CD8-positive, alpha-beta memory T cell (primary cell): ENCODE measurements at regions not wholly inside any gene's neighbourhood (a gene's known extent, or its start where the extent isn't known, plus 50 kb on each side); places are given as distances from the start of the nearest gene placed in this dataset.

Experiments used
- CTCF ChIA-PET: fragments of 350-600 bp; sonication (Branson Sonifier 250); formaldehyde crosslinking; loops from one replicate; lab custom pipeline; 2021; ENCODE audit warnings: antibody characterized with exemption; lab: Charles Lee
- POLR2A ChIA-PET: fragments of 350-600 bp; sonication (Branson Sonifier 250); formaldehyde crosslinking; loops from one replicate; lab custom pipeline; 2021; ENCODE audit warnings: antibody characterized with exemption; lab: Charles Lee
- DNase-seq, 5 donors: peaks; one replicate each; pipeline versions ENCODE4 v3.0.0 to v3.0.0-alpha.2; 2020 to 2022; ENCODE audit warnings: mixed read lengths in 1 of 5
- H3K27ac ChIP-seq: one replicate; pipeline ENCODE4 v1.7.0; 2013; ENCODE audit warnings: low read depth, mild to moderate bottlenecking, low read length, moderate library complexity
- H3K27me3 ChIP-seq: 2 replicates; pipeline ENCODE4 v1.7.0; 2013; ENCODE audit warnings: low read length, mild to moderate bottlenecking; ENCODE audit not compliant: insufficient read depth, poor library complexity, severe bottlenecking
- H3K36me3 ChIP-seq: 2 replicates; pipeline ENCODE4 v1.7.0; 2013; ENCODE audit warnings: mild to moderate bottlenecking, low read length, moderate library complexity; ENCODE audit not compliant: insufficient read depth
- H3K4me1 ChIP-seq: 2 replicates; pipeline ENCODE4 v1.7.0; 2013; ENCODE audit warnings: mild to moderate bottlenecking, low read length, moderate library complexity; ENCODE audit not compliant: insufficient read depth
- H3K4me3 ChIP-seq: 2 replicates; pipeline ENCODE4 v1.7.0; 2013; ENCODE audit warnings: mild to moderate bottlenecking, low read length
- H3K9me3 ChIP-seq: 2 replicates; pipeline ENCODE4 v1.7.0; 2013; ENCODE audit warnings: mild to moderate bottlenecking, low read length
- H3K27ac Mint-ChIP-seq, 8 donors: one replicate each; pipeline ENCODE4 v1.8.0; 2020 to 2021; ENCODE audit warnings: mixed read lengths in 8 of 8, mild to moderate bottlenecking in 6 of 8, inconsistent platforms in 3 of 8, moderate library complexity in 3 of 8
- H3K27me3 Mint-ChIP-seq, 2 donors: one replicate each; pipeline ENCODE4 v1.8.0; 2020 to 2021; ENCODE audit warnings: mixed read lengths in 2 of 2, mild to moderate bottlenecking in 1 of 2, moderate library complexity in 1 of 2
- H3K36me3 Mint-ChIP-seq, 3 donors: one replicate each; pipeline ENCODE4 v1.8.0; 2020 to 2021; ENCODE audit warnings: mixed read lengths in 3 of 3, inconsistent platforms in 1 of 3, mild to moderate bottlenecking in 1 of 3
- H3K4me1 Mint-ChIP-seq, 3 donors: one replicate each; pipeline ENCODE4 v1.8.0; 2020 to 2021; ENCODE audit warnings: mixed read lengths in 3 of 3, inconsistent platforms in 1 of 3, mild to moderate bottlenecking in 1 of 3
- H3K4me3 Mint-ChIP-seq, 7 donors: one replicate each; pipeline ENCODE4 v1.8.0; 2020 to 2021; ENCODE audit warnings: mixed read lengths in 7 of 7, mild to moderate bottlenecking in 6 of 7, moderate library complexity in 4 of 7, inconsistent platforms in 2 of 7
- H3K9me3 Mint-ChIP-seq, 5 donors: one replicate each; pipeline ENCODE4 v1.8.0; 2020 to 2022; ENCODE audit warnings: mixed read lengths in 5 of 5, mild to moderate bottlenecking in 3 of 5, moderate library complexity in 2 of 5, inconsistent platforms in 1 of 5

- ChIA-PET POLR2A (no interaction called here), CTCF (no interaction called here)
- Histone ChIP-seq H3K4me1 (no peaks in the 10 kb centered on the region), H3K27me3 (no peaks in the 10 kb centered on the region), H3K9me3 (no peaks in the 10 kb centered on the region), H3K36me3 (no peaks in the 10 kb centered on the region), H3K4me3 (no peak overlapping the region), H3K27ac (no peak overlapping the region)
- DNase-seq, result no peak
- H3K9me3 Mint-ChIP-seq, result no peaks in the 10 kb centered on the region
- H3K27me3 Mint-ChIP-seq, result peaks cover 6 to 15% of the 10 kb centered on the region in 2 donors
- no peak overlapping the region for H3K4me3 Mint-ChIP-seq
- H3K27ac Mint-ChIP-seq, result no peak overlapping the region
- H3K36me3 Mint-ChIP-seq, result no peaks in the 10 kb centered on the region
- no peaks in the 10 kb centered on the region for H3K4me1 Mint-ChIP-seq
Observed at GRCh38 chr5:103456476-103456875, 106.1 kb downstream of the NUDT12 start.

- H3K4me3 Mint-ChIP-seq, result no peak overlapping the region
- H3K9me3 Mint-ChIP-seq, result no peaks in the 10 kb centered on the region
- no peaks in the 10 kb centered on the region for H3K27me3 ChIP-seq
- POLR2A ChIA-PET, result no interaction called here
- no peak overlapping the region for H3K27ac Mint-ChIP-seq
- H3K27me3 Mint-ChIP-seq, result peaks cover 6 to 15% of the 10 kb centered on the region in 2 donors
- H3K9me3 ChIP-seq, result no peaks in the 10 kb centered on the region
- CTCF ChIA-PET, result no interaction called here
- H3K4me1 Mint-ChIP-seq, result no peaks in the 10 kb centered on the region
- no peak overlapping the region for H3K4me3 ChIP-seq
- no peak for DNase-seq
- H3K36me3 ChIP-seq, result no peaks in the 10 kb centered on the region
- H3K27ac ChIP-seq, result no peak overlapping the region
- no peaks in the 10 kb centered on the region for H3K36me3 Mint-ChIP-seq
- H3K4me1 ChIP-seq, result no peaks in the 10 kb centered on the region
Observed at GRCh38 chr5:103455796-103456195, 106.8 kb downstream of the NUDT12 start.

DNA sequence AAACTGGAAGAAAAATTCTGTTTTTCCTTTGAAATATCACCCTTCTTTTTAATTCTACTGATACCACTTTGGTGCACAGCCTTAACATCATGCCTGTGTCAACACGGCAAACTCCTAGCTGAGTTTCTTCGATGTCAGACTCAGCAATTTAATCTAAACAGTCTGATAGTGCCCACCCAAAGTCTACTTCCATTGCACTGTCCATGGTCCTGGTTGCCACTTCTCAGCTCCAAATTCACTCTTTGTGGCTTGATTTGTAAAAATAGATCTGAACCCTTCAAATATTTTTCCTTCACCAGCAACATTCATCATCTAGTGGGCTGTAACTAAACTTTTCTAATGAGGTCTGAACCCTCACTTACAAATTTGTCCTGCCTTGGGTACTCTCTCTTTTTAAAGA is 107.8 kb downstream of the NUDT12 start:
- H3K9me3 Mint-ChIP-seq, result no peaks in the 10 kb centered on the region
- Histone ChIP-seq H3K4me3 (no peak overlapping the region), H3K9me3 (no peaks in the 10 kb centered on the region), H3K27ac (no peak overlapping the region), H3K4me1 (no peaks in the 10 kb centered on the region), H3K27me3 (no peaks in the 10 kb centered on the region), H3K36me3 (no peaks in the 10 kb centered on the region)
- ChIA-PET POLR2A (no interaction called here), CTCF (no interaction called here)
- H3K4me1 Mint-ChIP-seq, result no peaks in the 10 kb centered on the region
- peaks cover 6 to 11% of the 10 kb centered on the region in 2 donors for H3K27me3 Mint-ChIP-seq
- H3K36me3 Mint-ChIP-seq, result no peaks in the 10 kb centered on the region
- no peak overlapping the region for H3K27ac Mint-ChIP-seq
- no peak overlapping the region for H3K4me3 Mint-ChIP-seq
- no peak for DNase-seq

- CTCF ChIA-PET, result no interaction called here
Observed at GRCh38 chr5:103452666-103453065, 109.9 kb downstream of the NUDT12 start.

GRCh38 chr5:103452089-103452488 is 110.5 kb downstream of the NUDT12 start:
- Histone ChIP-seq H3K4me1 (no peaks in the 10 kb centered on the region), H3K27ac (no peak overlapping the region), H3K4me3 (no peak overlapping the region), H3K9me3 (no peaks in the 10 kb centered on the region), H3K27me3 (no peaks in the 10 kb centered on the region), H3K36me3 (no peaks in the 10 kb centered on the region)
- no peaks in the 10 kb centered on the region for H3K9me3 Mint-ChIP-seq
- H3K36me3 Mint-ChIP-seq, result no peaks in the 10 kb centered on the region
- ChIA-PET POLR2A (no interaction called here), CTCF (no interaction called here)
- H3K27me3 Mint-ChIP-seq, result peaks cover 4 to 5% of the 10 kb centered on the region in 2 donors
- H3K4me3 Mint-ChIP-seq, result no peak overlapping the region
- H3K27ac Mint-ChIP-seq, result no peak overlapping the region
- no peaks in the 10 kb centered on the region for H3K4me1 Mint-ChIP-seq
- DNase-seq, result no peak

More at GRCh38 chr5:103452666-103453065, 109.9 kb downstream of the NUDT12 start:
- Histone ChIP-seq H3K27ac (no peak overlapping the region), H3K27me3 (no peaks in the 10 kb centered on the region), H3K36me3 (no peaks in the 10 kb centered on the region), H3K4me1 (no peaks in the 10 kb centered on the region), H3K4me3 (no peak overlapping the region), H3K9me3 (no peaks in the 10 kb centered on the region)
- Mint-ChIP-seq H3K9me3 (no peaks in the 10 kb centered on the region), H3K27me3 (peaks cover 6 to 10% of the 10 kb centered on the region in 2 donors), H3K27ac (no peak overlapping the region), H3K36me3 (no peaks in the 10 kb centered on the region), H3K4me1 (no peaks in the 10 kb centered on the region), H3K4me3 (no peak overlapping the region)
- DNase-seq, result no peak
- POLR2A ChIA-PET, result no interaction called here

- Mint-ChIP-seq H3K27ac (no peak overlapping the region), H3K27me3 (peaks cover 0 to 2% of the 10 kb centered on the region in 2 donors), H3K4me1 (no peaks in the 10 kb centered on the region), H3K9me3 (no peaks in the 10 kb centered on the region), H3K4me3 (no peak overlapping the region), H3K36me3 (no peaks in the 10 kb centered on the region)
- Histone ChIP-seq H3K27ac (no peak overlapping the region), H3K4me3 (no peak overlapping the region), H3K27me3 (no peaks in the 10 kb centered on the region), H3K36me3 (no peaks in the 10 kb centered on the region), H3K4me1 (no peaks in the 10 kb centered on the region), H3K9me3 (no peaks in the 10 kb centered on the region)
- POLR2A ChIA-PET, result no interaction called here
- no peak for DNase-seq
- CTCF ChIA-PET, result no interaction called here
Observed at GRCh38 chr5:103451261-103451660, 111.3 kb downstream of the NUDT12 start.

DNA sequence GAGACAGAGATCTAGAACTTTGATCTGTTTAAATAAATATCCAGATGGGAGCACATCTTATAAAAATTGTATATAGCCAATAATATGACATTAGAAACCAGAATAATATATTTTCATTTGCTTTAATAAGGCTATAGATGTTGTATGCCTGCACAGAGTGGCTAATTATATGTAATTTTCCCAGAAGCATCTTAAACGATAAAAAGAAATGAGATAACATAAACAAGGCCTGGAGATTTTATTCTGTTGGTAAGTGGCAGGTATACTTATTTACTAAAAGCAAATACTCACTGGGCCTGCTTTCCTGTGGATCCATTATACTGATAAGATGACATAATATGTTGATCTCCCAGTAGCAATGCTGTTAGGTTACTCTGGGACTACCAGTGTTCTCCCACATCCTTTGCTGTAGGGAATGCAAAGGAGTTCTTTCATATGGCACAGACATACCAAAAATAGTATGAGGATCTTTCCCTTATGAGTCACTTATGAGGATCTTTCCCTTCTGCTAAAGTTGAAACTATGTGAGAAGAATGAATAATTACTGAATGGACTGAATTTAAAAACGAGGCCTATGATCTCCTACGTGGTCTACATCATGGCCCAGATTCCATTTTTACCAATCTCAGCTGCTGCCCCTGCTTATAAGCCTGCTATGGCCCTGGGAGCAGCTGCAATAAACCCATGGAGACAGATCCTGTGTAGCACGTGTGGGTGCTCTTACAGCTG is 112.1 kb downstream of the NUDT12 start:
- H3K27me3 ChIP-seq, result no peaks in the 10 kb centered on the region
- no peak overlapping the region for H3K4me3 Mint-ChIP-seq
- H3K27me3 Mint-ChIP-seq, result peaks cover 2% of the 10 kb centered on the region in 2 donors
- H3K4me1 Mint-ChIP-seq, result no peaks in the 10 kb centered on the region
- no peaks in the 10 kb centered on the region for H3K9me3 ChIP-seq
- POLR2A ChIA-PET, result no interaction called here
- H3K36me3 Mint-ChIP-seq, result no peaks in the 10 kb centered on the region
- no peak overlapping the region for H3K4me3 ChIP-seq
- no peaks in the 10 kb centered on the region for H3K9me3 Mint-ChIP-seq
- no peak overlapping the region for H3K27ac Mint-ChIP-seq
- no peaks in the 10 kb centered on the region for H3K4me1 ChIP-seq
- no peak for DNase-seq
- H3K36me3 ChIP-seq, result no peaks in the 10 kb centered on the region
- CTCF ChIA-PET, result no interaction called here
- no peak overlapping the region for H3K27ac ChIP-seq

DNA sequence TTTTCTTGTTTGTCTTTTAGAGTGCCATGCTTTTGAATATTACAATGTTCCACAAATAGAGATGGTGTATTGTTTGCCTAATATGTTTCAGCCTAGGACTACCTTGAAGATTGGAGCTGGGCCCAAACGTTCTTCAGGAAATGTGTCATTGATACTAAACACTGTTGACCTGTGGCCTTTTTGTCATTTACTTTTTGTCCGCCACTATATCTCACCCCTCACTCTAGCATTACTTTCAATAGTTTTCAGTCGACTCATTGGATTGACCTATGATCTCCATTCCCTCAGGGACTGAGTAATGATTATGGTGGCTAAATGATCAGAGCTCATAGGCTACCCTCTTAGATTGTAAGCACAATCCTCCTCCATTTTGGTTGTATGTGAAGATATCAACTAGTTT is 115.8 kb downstream of the NUDT12 start:
- peaks cover 0 to 3% (median 0%) of the 10 kb centered on the region in 5 donors for H3K9me3 Mint-ChIP-seq
- no peaks in the 10 kb centered on the region for H3K4me1 ChIP-seq
- H3K27ac Mint-ChIP-seq, result no peak overlapping the region
- no peaks in the 10 kb centered on the region for H3K27me3 ChIP-seq
- H3K4me1 Mint-ChIP-seq, result peaks cover 0 to 6% (median 0%) of the 10 kb centered on the region in 3 donors
- no peak for DNase-seq
- no peak overlapping the region for H3K4me3 ChIP-seq
- no peaks in the 10 kb centered on the region for H3K36me3 ChIP-seq
- no peak overlapping the region for H3K4me3 Mint-ChIP-seq
- peaks cover 0 to 13% of the 10 kb centered on the region in 2 donors for H3K27me3 Mint-ChIP-seq
- ChIA-PET CTCF (no interaction called here), POLR2A (no interaction called here)
- no peak overlapping the region for H3K27ac ChIP-seq
- H3K36me3 Mint-ChIP-seq, result no peaks in the 10 kb centered on the region
- H3K9me3 ChIP-seq, result no peaks in the 10 kb centered on the region
